ENCODE measurements at regions not wholly inside any gene's neighbourhood (a gene's known extent, or its start where the extent isn't known, plus 50 kb on each side); places are given as distances from the start of the nearest gene placed in this dataset.

DNA sequence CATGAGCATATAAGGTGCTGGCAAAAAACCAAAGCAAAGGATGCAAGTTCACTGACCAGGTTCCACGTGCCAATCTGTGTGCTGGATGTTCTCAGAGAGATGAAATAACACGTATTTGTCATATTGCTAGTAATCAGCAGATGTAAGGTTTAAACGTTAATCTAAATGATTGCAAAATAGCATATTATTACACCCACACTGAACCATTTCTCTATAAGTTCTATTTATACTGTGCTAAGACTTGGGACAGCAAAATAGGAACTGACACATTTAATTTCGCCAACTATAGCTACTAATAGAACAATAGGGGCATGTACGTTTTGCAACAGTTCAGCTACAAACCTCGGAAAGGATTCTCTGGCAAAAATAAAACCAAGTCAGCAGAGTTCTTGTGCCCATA is 350.3 kb upstream of the ZNF385D start:
- TF ChIP-seq, protein P1, sequence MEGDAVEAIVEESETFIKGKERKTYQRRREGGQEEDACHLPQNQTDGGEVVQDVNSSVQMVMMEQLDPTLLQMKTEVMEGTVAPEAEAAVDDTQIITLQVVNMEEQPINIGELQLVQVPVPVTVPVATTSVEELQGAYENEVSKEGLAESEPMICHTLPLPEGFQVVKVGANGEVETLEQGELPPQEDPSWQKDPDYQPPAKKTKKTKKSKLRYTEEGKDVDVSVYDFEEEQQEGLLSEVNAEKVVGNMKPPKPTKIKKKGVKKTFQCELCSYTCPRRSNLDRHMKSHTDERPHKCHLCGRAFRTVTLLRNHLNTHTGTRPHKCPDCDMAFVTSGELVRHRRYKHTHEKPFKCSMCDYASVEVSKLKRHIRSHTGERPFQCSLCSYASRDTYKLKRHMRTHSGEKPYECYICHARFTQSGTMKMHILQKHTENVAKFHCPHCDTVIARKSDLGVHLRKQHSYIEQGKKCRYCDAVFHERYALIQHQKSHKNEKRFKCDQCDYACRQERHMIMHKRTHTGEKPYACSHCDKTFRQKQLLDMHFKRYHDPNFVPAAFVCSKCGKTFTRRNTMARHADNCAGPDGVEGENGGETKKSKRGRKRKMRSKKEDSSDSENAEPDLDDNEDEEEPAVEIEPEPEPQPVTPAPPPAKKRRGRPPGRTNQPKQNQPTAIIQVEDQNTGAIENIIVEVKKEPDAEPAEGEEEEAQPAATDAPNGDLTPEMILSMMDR (tag by site-specific recombination; IDR thresholded peaks at IDR 0.05): no peak
- TF ChIP-seq TCF7L2 (IDR thresholded peaks at IDR 0.05; ENCODE audit: borderline replicate concordance, low read depth, low read length): no peak
- TF ChIP-seq ZNF571 (tag by site-specific recombination; IDR thresholded peaks at IDR 0.05): no peak
- no peak for TF ChIP-seq ZNF184 (tag by site-specific recombination; IDR thresholded peaks at IDR 0.05)
- TF ChIP-seq, protein P2, sequence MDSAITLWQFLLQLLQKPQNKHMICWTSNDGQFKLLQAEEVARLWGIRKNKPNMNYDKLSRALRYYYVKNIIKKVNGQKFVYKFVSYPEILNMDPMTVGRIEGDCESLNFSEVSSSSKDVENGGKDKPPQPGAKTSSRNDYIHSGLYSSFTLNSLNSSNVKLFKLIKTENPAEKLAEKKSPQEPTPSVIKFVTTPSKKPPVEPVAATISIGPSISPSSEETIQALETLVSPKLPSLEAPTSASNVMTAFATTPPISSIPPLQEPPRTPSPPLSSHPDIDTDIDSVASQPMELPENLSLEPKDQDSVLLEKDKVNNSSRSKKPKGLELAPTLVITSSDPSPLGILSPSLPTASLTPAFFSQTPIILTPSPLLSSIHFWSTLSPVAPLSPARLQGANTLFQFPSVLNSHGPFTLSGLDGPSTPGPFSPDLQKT (IDR thresholded peaks at IDR 0.05; ENCODE audit: borderline replicate concordance, low read depth, low read length): no peak
- TF ChIP-seq, protein P3, sequence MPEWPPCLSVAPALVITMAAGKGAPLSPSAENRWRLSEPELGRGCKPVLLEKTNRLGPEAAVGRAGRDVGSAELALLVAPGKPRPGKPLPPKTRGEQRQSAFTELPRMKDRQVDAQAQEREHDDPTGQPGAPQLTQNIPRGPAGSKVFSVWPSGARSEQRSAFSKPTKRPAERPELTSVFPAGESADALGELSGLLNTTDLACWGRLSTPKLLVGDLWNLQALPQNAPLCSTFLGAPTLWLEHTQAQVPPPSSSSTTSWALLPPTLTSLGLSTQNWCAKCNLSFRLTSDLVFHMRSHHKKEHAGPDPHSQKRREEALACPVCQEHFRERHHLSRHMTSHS (tag by site-specific recombination; IDR thresholded peaks at IDR 0.05): no peak
- TF ChIP-seq ZNF335 (tag by site-specific recombination; conservative IDR thresholded peaks at IDR 0.05): no peak
- TF ChIP-seq, protein P4, sequence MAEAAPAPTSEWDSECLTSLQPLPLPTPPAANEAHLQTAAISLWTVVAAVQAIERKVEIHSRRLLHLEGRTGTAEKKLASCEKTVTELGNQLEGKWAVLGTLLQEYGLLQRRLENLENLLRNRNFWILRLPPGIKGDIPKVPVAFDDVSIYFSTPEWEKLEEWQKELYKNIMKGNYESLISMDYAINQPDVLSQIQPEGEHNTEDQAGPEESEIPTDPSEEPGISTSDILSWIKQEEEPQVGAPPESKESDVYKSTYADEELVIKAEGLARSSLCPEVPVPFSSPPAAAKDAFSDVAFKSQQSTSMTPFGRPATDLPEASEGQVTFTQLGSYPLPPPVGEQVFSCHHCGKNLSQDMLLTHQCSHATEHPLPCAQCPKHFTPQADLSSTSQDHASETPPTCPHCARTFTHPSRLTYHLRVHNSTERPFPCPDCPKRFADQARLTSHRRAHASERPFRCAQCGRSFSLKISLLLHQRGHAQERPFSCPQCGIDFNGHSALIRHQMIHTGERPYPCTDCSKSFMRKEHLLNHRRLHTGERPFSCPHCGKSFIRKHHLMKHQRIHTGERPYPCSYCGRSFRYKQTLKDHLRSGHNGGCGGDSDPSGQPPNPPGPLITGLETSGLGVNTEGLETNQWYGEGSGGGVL (tag by site-specific recombination; IDR thresholded peaks at IDR 0.05): no peak
- TF ChIP-seq, protein P5, sequence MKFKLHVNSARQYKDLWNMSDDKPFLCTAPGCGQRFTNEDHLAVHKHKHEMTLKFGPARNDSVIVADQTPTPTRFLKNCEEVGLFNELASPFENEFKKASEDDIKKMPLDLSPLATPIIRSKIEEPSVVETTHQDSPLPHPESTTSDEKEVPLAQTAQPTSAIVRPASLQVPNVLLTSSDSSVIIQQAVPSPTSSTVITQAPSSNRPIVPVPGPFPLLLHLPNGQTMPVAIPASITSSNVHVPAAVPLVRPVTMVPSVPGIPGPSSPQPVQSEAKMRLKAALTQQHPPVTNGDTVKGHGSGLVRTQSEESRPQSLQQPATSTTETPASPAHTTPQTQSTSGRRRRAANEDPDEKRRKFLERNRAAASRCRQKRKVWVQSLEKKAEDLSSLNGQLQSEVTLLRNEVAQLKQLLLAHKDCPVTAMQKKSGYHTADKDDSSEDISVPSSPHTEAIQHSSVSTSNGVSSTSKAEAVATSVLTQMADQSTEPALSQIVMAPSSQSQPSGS (tag by site-specific recombination; IDR thresholded peaks at IDR 0.05; ENCODE audit: low read depth): no peak
- TF ChIP-seq ZNF416 (tag by site-specific recombination; IDR thresholded peaks at IDR 0.05): no peak
- no peak for TF ChIP-seq ZNF423 (tag by site-specific recombination; IDR thresholded peaks at IDR 0.05)

All from HEK293 (cell line).